CD14-positive monocyte (primary cell): ENCODE measurements at regions not wholly inside any gene's neighbourhood (a gene's known extent, or its start where the extent isn't known, plus 50 kb on each side); places are given as distances from the start of the nearest gene placed in this dataset.

Source experiments
- DNase-seq, 3 donors: peaks; one replicate each; pipeline ENCODE4 v3.0.0-alpha.2; 2011 to 2022
- H2AFZ ChIP-seq: 2 replicates; pipeline ENCODE4 v1.6.0; 2012; ENCODE audit warnings: mild to moderate bottlenecking, low read depth, low read length, inconsistent platforms; ENCODE audit not compliant: insufficient read depth, poor library complexity, severe bottlenecking
- H3K27ac ChIP-seq, 2 donors: 1 replicate in 1 of 2; 2 replicates in 1 of 2; pipeline ENCODE4 v1.5.1; 2012 to 2013; ENCODE audit warnings: low read length in 2 of 2, control low read depth in 1 of 2, inconsistent platforms in 1 of 2, low read depth in 1 of 2, mild to moderate bottlenecking in 1 of 2
- H3K27me3 ChIP-seq, 2 donors: one replicate each; pipeline versions ENCODE4 v1.6.0 to v1.6.1; 2011 to 2013; ENCODE audit warnings: low read length in 2 of 2; ENCODE audit not compliant: control insufficient read depth in 2 of 2, insufficient read depth in 2 of 2
- H3K36me3 ChIP-seq, 2 donors: replicated peaks in 1 of 2; 1 replicate in 1 of 2; 2 replicates in 1 of 2; pipeline versions ENCODE4 v1.5.1 to v1.6.1; 2012 to 2013; ENCODE audit warnings: low read length in 2 of 2, control low read depth in 1 of 2, inconsistent platforms in 1 of 2, mild to moderate bottlenecking in 1 of 2; ENCODE audit not compliant: insufficient read depth in 2 of 2, control insufficient read depth in 1 of 2
- H3K4me1 ChIP-seq, 2 donors: 1 replicate in 1 of 2; 2 replicates in 1 of 2; pipeline versions ENCODE4 v1.5.1 to v1.6.1; 2012 to 2013; ENCODE audit warnings: low read length in 2 of 2, control low read depth in 1 of 2, inconsistent platforms in 1 of 2, mild to moderate bottlenecking in 1 of 2, moderate library complexity in 1 of 2; ENCODE audit not compliant: insufficient read depth in 2 of 2, control insufficient read depth in 1 of 2
- H3K4me2 ChIP-seq: replicated peaks from 2 replicates; pipeline ENCODE3; 2012; ENCODE audit warnings: low read length, moderate library complexity, mild to moderate bottlenecking; ENCODE audit not compliant: poor library complexity, severe bottlenecking; ENCODE audit errors: extremely low read depth
- H3K4me3 ChIP-seq, 3 experiments: fragments of 200-600 bp in 1 of 3; sonication (generic) in 1 of 3; replicated peaks in 1 of 3; 1 replicate in 2 of 3; 2 replicates in 1 of 3; pipeline ENCODE4 v1.5.1; 2011 to 2013; ENCODE audit warnings: low read length in 3 of 3, mild to moderate bottlenecking in 3 of 3, control low read depth in 2 of 3, low read depth in 2 of 3, inconsistent platforms in 1 of 3, moderate library complexity in 1 of 3
- H3K79me2 ChIP-seq: 2 replicates; pipeline ENCODE4 v1.6.0; 2012; ENCODE audit warnings: mild to moderate bottlenecking, control low read depth, inconsistent platforms, low read length, moderate library complexity; ENCODE audit not compliant: insufficient read depth
- H3K9ac ChIP-seq: 2 replicates; pipeline ENCODE4 v1.6.0; 2017; ENCODE audit warnings: low read length, mild to moderate bottlenecking; ENCODE audit not compliant: insufficient read depth, poor library complexity, severe bottlenecking
- H3K9me3 ChIP-seq, 2 donors: replicated peaks in 1 of 2; 1 replicate in 1 of 2; 2 replicates in 1 of 2; pipeline versions ENCODE4 v1.5.1 to v1.6.1; 2012 to 2013; ENCODE audit warnings: low read length in 2 of 2, control low read depth in 1 of 2; ENCODE audit not compliant: control insufficient read depth in 1 of 2, insufficient read depth in 1 of 2
- H4K20me1 ChIP-seq: 2 replicates; pipeline ENCODE4 v1.6.0; 2012; ENCODE audit warnings: mild to moderate bottlenecking, low read length, control low read depth, moderate library complexity; ENCODE audit not compliant: insufficient read depth
- H3K27ac Mint-ChIP-seq, 7 donors: one replicate each; pipeline ENCODE4 v1.8.0; 2020; ENCODE audit warnings: mild to moderate bottlenecking in 7 of 7, mixed read lengths in 7 of 7, moderate library complexity in 6 of 7, inconsistent platforms in 2 of 7
- H3K27me3 Mint-ChIP-seq, 3 donors: one replicate each; pipeline ENCODE4 v1.8.0; 2021 to 2022; ENCODE audit warnings: low read depth in 3 of 3, mild to moderate bottlenecking in 3 of 3, mixed read lengths in 3 of 3, moderate library complexity in 3 of 3, inconsistent platforms in 1 of 3
- H3K36me3 Mint-ChIP-seq, 2 donors: one replicate each; pipeline ENCODE4 v1.8.0; 2020; ENCODE audit warnings: mixed read lengths in 2 of 2, inconsistent platforms in 1 of 2, mild to moderate bottlenecking in 1 of 2
- H3K4me1 Mint-ChIP-seq: one replicate; pipeline ENCODE4 v1.8.0; 2020; ENCODE audit warnings: mild to moderate bottlenecking, mixed read lengths
- H3K4me3 Mint-ChIP-seq, 2 donors: one replicate each; pipeline ENCODE4 v1.8.0; 2020; ENCODE audit warnings: mild to moderate bottlenecking in 2 of 2, mixed read lengths in 2 of 2, moderate library complexity in 1 of 2
- H3K9me3 Mint-ChIP-seq, 7 donors: one replicate each; pipeline ENCODE4 v1.8.0; 2020 to 2022; ENCODE audit warnings: mixed read lengths in 7 of 7, mild to moderate bottlenecking in 6 of 7, moderate library complexity in 6 of 7, inconsistent platforms in 2 of 7
- CTCF ChIP-seq: fragments of 200-600 bp; IDR thresholded peaks from one replicate; pipeline ENCODE4 v1.8.0; 2022; ENCODE audit warnings: antibody characterized with exemption, mild to moderate bottlenecking
- WGBS: methylation state at CpG from one replicate; pipeline ENCODE4 v1.1.5; 2013; ENCODE audit warnings: missing lambda C conversion rate; ENCODE audit not compliant: insufficient coverage; 5-methylcytosine and 5-hydroxymethylcytosine counted together
- intact Hi-C, 2 donors: fragments of 100-400 bp; cut with micrococcal nuclease; formaldehyde crosslinking; loops; one replicate each; pipeline versions ENCODE4 v1.15.0 to v1.15.1; 2023

- Mint-ChIP-seq H3K4me3 (no peak overlapping the region), H3K27ac (no peak overlapping the region), H3K4me1 (no peaks in the 10 kb centered on the region), H3K9me3 (peaks cover 0 to 21% (median 4%) of the 10 kb centered on the region in 7 donors), H3K27me3 (no peaks in the 10 kb centered on the region), H3K36me3 (no peaks in the 10 kb centered on the region)
- H3K36me3 ChIP-seq = no peaks in the 10 kb centered on the region
- 100% methylated on average over 1 of the region's 3 CpGs for WGBS
- H3K79me2 ChIP-seq = no peaks in the 10 kb centered on the region
- H3K4me1 ChIP-seq = no peaks in the 10 kb centered on the region
- H2AFZ ChIP-seq = no peak overlapping the region
- H3K4me3 ChIP-seq = no peak overlapping the region
- H3K9me3 ChIP-seq = peaks cover 0 to 13% of the 10 kb centered on the region in 2 donors
- no peaks in the 10 kb centered on the region for H4K20me1 ChIP-seq
- no peak for DNase-seq
- TF ChIP-seq CTCF = no peak
- H3K4me2 ChIP-seq = no peak overlapping the region
- no peak overlapping the region for H3K9ac ChIP-seq
- no peaks in the 10 kb centered on the region for H3K27me3 ChIP-seq
- intact Hi-C loops = no loop called here
- no peak overlapping the region for H3K27ac ChIP-seq
Observed at GRCh38 chrX:98057176-98057575, 1173.5 kb downstream of the RPA4 start.

- Histone ChIP-seq H3K79me2 (no peaks in the 10 kb centered on the region), H3K27me3 (no peaks in the 10 kb centered on the region), H3K27ac (no peak overlapping the region), H3K36me3 (no peaks in the 10 kb centered on the region), H3K4me2 (no peak overlapping the region), H3K9me3 (no peaks in the 10 kb centered on the region), H3K4me1 (no peaks in the 10 kb centered on the region), H2AFZ (no peak overlapping the region), H3K4me3 (no peak overlapping the region), H4K20me1 (no peaks in the 10 kb centered on the region), H3K9ac (no peak overlapping the region)
- intact Hi-C loops = no loop called here
- H3K36me3 Mint-ChIP-seq = no peaks in the 10 kb centered on the region
- DNase-seq = no peak
- peaks cover 0 to 1% (median 0%) of the 10 kb centered on the region in 3 donors for H3K27me3 Mint-ChIP-seq
- H3K4me3 Mint-ChIP-seq = no peak overlapping the region
- H3K4me1 Mint-ChIP-seq = no peaks in the 10 kb centered on the region
- no CpG with 5 or more reads among the region's 2 CpGs for WGBS
- no peak for TF ChIP-seq CTCF
- no peak overlapping the region for H3K27ac Mint-ChIP-seq
- H3K9me3 Mint-ChIP-seq = peaks cover 0 to 4% (median 0%) of the 10 kb centered on the region in 7 donors
Observed at GRCh38 chrX:98065151-98065550, 1181.4 kb downstream of the RPA4 start.
